ENCODE measurements at regions not wholly inside any gene's neighbourhood (a gene's known extent, or its start where the extent isn't known, plus 50 kb on each side); places are given as distances from the start of the nearest gene placed in this dataset.

GRCh38 chr16:51012396-51012795 lies 138.7 kb downstream of the SALL1 start:
- H3K4me3 ChIP-seq (ENCODE audit: low read length) = no peak overlapping the region
- no peak overlapping the region for H3K4me2 ChIP-seq (ENCODE audit: low read length)
- no peaks in the 10 kb centered on the region for H4K20me1 ChIP-seq (ENCODE audit: insufficient read depth, low read length)
- H3K79me2 ChIP-seq (ENCODE audit: low read length) = no peaks in the 10 kb centered on the region
- TF ChIP-seq CTCF (IDR thresholded peaks at IDR 0.05; ENCODE audit: low read depth, low read length) (no peak), EZH2phosphoT487 (IDR thresholded peaks at IDR 0.05; ENCODE audit: low read depth) (no peak)
- no peaks in the 10 kb centered on the region for H3K9me3 ChIP-seq (ENCODE audit: insufficient read depth, low read length)
- H2AFZ ChIP-seq (ENCODE audit: low read depth, low read length) = no peak overlapping the region
- no peak overlapping the region for H3K9ac ChIP-seq (ENCODE audit: low read length)
- H3K27ac ChIP-seq (ENCODE audit: low read length) = no peak overlapping the region
- H3K36me3 ChIP-seq (replicated peaks; ENCODE audit: low read depth, low read length) = no peaks in the 10 kb centered on the region
- H3K4me1 ChIP-seq (ENCODE audit: low read length) = no peaks in the 10 kb centered on the region
- H3K27me3 ChIP-seq (ENCODE audit: low read depth, low read length) = peaks cover 12% of the 10 kb centered on the region

- Histone ChIP-seq H3K4me2 (ENCODE audit: low read length) (no peak overlapping the region), H3K9me3 (ENCODE audit: insufficient read depth, low read length) (no peaks in the 10 kb centered on the region), H3K4me3 (ENCODE audit: low read length) (no peak overlapping the region), H2AFZ (ENCODE audit: low read depth, low read length) (no peak overlapping the region), H3K79me2 (ENCODE audit: low read length) (no peaks in the 10 kb centered on the region), H3K9ac (ENCODE audit: low read length) (no peak overlapping the region), H4K20me1 (ENCODE audit: insufficient read depth, low read length) (no peaks in the 10 kb centered on the region), H3K36me3 (replicated peaks; ENCODE audit: low read depth, low read length) (no peaks in the 10 kb centered on the region), H3K27me3 (ENCODE audit: low read depth, low read length) (peaks cover 10% of the 10 kb centered on the region), H3K4me1 (ENCODE audit: low read length) (no peaks in the 10 kb centered on the region), H3K27ac (ENCODE audit: low read length) (no peak overlapping the region)
- TF ChIP-seq EZH2phosphoT487 (IDR thresholded peaks at IDR 0.05; ENCODE audit: low read depth) = no peak
- TF ChIP-seq CTCF (IDR thresholded peaks at IDR 0.05; ENCODE audit: low read depth, low read length) = no peak
Observed at GRCh38 chr16:51010817-51011216, 140.3 kb downstream of the SALL1 start.

GRCh38 chr16:51009813-51010212 lies 141.3 kb downstream of the SALL1 start:
- Histone ChIP-seq H3K79me2 (ENCODE audit: low read length) (no peaks in the 10 kb centered on the region), H3K9ac (ENCODE audit: low read length) (no peak overlapping the region), H4K20me1 (ENCODE audit: insufficient read depth, low read length) (no peaks in the 10 kb centered on the region), H3K4me3 (ENCODE audit: low read length) (no peak overlapping the region), H3K36me3 (replicated peaks; ENCODE audit: low read depth, low read length) (no peaks in the 10 kb centered on the region), H3K27ac (ENCODE audit: low read length) (no peak overlapping the region), H3K27me3 (ENCODE audit: low read depth, low read length) (peaks cover 11% of the 10 kb centered on the region; the same call in 1 of the 2 replicates), H3K4me1 (ENCODE audit: low read length) (no peaks in the 10 kb centered on the region), H3K9me3 (ENCODE audit: insufficient read depth, low read length) (no peaks in the 10 kb centered on the region), H3K4me2 (ENCODE audit: low read length) (no peak overlapping the region), H2AFZ (ENCODE audit: low read depth, low read length) (no peak overlapping the region)
- TF ChIP-seq EZH2phosphoT487 (IDR thresholded peaks at IDR 0.05; ENCODE audit: low read depth) (no peak), CTCF (IDR thresholded peaks at IDR 0.05; ENCODE audit: low read depth, low read length) (no peak)

- Histone ChIP-seq H3K36me3 (replicated peaks; ENCODE audit: low read depth, low read length) (no peaks in the 10 kb centered on the region), H3K4me2 (ENCODE audit: low read length) (no peak overlapping the region), H3K4me1 (ENCODE audit: low read length) (no peaks in the 10 kb centered on the region), H3K4me3 (ENCODE audit: low read length) (no peak overlapping the region), H3K27me3 (ENCODE audit: low read depth, low read length) (peaks cover 11% of the 10 kb centered on the region; the same call in 1 of the 2 replicates), H3K79me2 (ENCODE audit: low read length) (no peaks in the 10 kb centered on the region), H3K9ac (ENCODE audit: low read length) (no peak overlapping the region), H3K9me3 (ENCODE audit: insufficient read depth, low read length) (no peaks in the 10 kb centered on the region), H2AFZ (ENCODE audit: low read depth, low read length) (no peak overlapping the region), H3K27ac (ENCODE audit: low read length) (no peak overlapping the region), H4K20me1 (ENCODE audit: insufficient read depth, low read length) (no peaks in the 10 kb centered on the region)
- TF ChIP-seq EZH2phosphoT487 (IDR thresholded peaks at IDR 0.05; ENCODE audit: low read depth) = no peak
- no peak for TF ChIP-seq CTCF (IDR thresholded peaks at IDR 0.05; ENCODE audit: low read depth, low read length)
Observed at GRCh38 chr16:51009359-51009758, 141.7 kb downstream of the SALL1 start.
